ELR (cell line): ENCODE measurements at regions not wholly inside any gene's neighbourhood (a gene's known extent, or its start where the extent isn't known, plus 50 kb on each side); places are given as distances from the start of the nearest gene placed in this dataset.

Experiments used
- DNase-seq: peaks from one replicate; pipeline ENCODE4 v3.0.0-alpha.2; 2015; ENCODE audit warnings: low read depth

DNA sequence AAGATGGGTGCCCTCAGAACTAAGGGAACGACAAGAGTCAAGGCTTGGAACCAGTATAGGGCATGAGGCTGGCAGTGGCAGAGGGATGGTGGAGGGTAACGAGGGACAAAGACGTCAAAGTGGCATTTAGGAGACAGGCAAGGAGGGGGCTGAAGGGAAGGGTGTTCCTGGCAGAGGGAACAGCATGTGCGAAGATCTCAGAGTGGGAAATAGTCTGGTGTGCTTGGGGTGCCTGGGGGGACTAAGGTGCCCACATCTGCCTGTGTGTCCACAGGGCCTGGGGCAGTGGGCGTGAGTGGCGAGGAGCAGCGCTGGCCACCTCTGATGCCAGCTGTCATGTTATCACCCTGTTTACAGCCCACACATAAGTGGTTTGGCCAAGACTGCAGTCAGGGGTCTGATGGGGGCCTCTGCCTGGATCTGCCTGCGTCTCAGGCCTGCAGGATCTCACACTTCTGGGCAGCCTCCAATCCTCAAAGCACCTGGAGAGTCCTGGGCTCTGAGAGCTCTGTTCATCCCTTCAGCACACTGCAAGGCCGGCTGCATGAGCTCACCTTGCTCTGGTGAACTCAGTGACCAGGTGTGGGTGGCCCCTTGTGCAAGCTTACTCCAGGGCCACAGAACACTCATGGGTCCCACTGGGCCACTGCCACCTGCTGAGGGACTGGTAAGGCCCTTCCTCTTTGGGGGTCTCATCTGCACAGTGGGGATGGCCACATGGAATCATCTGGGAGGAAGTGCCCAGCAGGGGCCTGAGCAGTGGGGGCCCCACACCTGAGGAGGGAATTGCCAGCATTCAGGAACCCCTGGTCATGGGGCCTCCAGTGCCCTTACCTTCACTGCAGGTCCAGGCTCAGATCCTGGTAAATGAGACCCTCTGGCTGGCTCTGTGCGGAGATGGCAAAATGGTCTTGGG is 89.7 kb upstream of the SHISAL1 start:
- no peak for DNase-seq

DNA sequence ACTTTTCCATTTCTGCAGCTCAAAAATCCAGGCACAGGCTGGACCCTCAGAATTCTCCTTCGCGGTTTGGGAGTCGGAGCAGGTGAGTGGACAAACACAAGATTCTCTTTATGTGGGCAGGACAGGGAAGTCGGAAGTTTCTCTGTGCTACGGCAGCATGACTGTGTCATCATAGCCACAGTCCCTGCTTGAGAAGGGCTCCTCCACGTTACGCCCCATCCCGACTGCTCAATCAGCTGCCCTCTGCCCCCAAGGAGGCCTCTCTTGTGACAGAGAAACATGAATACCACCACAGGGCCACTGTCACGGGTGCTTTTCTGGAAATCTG is 89.0 kb upstream of the SHISAL1 start:
- DNase-seq, result no peak

DNA sequence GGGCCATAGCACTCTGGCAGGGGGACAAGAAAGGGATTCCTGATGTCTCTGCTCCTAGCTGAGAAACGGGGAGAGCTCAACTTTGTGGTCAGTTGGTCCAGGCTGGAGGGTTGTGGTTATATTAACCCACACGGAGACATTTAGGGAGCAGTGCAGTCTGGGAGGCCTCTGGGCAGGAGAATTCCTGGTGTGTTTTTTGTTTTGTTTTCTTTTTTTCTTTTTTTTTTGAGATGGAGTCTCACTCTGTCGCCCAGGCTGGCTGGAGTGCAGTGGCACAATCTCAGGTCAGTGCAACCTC is 88.0 kb upstream of the SHISAL1 start:
- no peak for DNase-seq

DNA sequence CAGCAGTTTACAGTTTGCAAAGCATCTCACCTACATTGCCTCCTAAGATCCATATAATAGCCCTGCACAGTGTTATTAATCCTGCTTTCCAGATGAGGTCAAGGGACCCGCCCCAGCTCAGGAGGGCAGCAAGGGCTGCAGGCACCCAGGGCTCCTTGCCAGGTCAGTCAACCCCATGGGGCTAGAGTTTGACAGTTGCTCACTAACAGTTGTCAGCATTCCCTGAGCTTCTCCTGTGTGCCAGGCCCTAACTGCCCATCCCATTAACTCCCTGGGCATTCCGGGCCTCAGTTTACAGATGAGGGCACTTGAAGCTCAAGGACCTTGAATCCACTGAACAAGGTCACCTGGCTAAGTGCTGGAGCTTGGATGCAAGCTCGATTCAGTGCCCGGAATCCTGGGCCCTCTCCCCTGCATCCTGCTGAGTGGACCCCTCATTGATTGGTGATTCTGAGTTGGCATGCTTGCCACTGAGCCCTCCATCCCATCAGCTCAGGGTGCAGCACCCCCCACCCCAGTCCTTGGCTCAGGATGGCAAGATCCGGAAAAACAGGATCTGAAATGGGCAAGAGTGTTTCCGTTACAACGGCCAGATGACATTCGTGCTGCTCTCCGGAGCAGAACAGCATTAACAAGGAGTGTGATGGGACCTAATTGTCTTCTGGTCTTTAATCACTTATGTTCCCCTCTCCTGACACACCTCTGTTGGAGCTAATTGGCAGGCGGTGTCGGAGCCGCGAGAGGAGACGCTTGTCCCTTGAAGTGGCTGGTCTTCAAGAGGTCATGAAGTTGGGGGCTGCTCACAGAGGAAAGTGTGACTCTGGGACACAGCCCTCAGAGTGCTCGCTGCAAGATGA is 87.4 kb upstream of the SHISAL1 start:
- no peak for DNase-seq

DNA sequence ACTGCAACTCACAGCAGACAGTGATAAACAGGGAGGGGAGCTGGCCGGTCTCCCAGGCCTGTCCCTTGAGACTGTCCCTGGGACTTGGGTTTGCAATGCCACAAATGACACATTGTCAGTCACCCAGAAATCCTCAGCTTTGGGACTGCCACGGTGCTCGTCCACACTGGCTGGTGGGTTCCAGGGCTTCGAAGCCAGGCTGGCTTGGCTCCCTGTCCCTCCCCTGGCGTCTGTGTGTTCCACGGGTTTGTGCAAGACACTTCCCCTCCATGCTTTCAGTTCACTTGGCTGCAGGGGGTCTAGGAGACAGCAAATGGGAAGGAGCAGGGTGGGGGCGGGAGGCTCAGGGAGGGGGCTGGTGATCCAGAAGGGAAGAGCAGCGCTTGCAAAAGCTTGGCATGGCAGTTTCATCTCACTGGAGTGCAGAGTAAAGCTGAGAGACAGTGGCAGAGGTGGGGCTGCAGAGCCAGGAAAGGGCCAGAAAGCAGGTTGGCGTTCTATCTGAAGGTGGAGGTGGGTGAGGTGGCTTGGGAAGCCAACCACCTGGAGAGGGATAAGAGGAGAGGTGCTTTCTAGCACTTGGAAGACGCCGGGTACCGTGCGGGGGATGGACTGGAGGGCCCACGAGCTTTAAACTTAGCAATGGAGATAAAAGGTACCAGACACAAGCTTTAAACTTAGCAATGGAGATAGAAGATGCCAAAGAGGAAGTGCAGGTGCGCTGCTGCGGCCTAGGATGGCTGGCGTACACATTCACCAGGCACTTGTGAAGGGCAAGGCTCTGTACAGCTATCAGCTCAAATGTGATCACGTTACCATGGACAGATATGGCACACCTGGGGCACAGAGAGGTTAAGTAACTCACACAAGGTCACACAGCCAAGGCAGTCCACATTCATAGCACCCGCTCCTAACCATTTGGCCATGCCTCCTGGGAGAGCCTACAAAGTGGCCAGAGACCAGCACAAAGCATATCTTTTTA is 86.4 kb upstream of the SHISAL1 start:
- DNase-seq, result no peak

DNA sequence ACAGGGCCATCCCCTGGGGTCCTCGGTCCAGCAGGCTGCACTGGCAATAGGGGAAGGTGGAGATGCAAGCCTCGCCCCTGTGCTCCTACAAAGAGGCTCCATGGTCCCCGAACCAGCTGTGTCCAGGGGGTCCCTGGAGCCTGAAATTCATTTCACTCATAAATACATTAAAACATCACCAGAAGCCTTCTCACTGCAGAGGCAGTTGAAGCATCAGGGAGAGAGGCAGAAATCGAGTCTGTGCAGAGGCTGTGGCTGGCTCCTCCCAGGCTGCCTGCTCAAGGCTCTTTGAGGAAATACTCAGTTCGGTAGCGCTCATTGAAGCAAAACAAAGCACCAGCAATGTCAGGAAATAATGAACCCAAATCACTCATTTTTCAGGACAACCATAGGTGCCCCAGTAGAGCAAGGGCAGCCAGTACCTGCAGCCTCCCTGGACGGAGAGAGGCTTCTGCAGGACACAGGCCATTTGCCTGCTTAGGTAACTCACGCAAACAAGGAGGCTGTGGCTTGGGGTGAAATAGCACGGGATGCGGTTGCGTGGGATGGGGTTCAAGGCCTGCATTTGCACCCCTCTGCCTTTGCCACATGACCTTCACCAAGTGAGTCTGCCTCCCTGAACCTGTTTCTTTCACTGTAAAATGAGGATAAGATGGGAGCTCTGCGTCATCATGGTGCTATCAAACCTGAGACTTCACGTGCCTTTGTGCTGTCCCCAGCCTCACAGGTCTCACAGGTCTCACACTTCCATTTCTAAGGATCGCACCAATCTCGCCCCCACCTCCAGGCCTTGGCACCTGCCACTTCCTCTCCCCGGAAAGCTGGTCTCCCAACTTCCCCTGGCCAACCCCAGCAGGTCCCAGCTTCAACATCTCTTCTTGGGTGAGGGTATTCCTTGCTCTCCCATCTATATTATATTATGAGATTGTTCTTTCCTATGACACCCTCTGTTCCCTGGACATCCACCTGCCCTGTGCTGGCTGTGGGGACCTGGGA is 84.3 kb upstream of the SHISAL1 start:
- no peak for DNase-seq

DNA sequence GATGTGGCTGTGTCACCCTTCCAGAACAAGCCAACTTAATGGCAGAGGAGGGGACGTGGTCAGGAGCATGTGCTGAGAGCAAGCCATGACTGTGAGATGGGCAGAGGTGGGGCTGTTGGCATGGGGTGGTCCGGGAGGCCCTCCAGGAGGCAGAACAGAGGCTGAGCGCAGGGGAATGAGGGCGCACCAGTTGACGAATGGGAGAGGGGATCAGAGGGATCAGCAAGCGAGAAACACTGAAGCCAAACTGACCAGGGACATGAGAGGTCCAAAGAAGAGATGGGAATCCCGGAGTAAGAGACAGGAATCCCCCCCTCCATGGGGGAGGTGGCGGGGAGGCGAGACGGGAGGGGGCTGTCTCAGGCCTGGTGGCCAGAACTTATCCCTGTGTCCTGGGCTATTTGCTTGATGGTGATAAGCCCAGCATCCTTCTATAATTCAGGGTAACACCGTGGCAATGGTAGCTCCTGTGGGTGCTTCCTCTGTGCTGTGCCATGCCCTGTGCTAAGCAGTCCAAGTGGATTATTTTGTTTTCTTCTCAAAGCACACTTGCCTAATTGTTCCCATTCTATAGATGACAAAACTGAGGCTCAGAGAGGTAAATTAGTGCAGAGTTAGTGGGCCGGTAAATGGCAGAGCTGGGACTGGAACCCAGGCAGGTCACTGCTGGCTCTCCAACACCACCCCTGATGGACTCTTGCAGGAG is 83.4 kb upstream of the SHISAL1 start:
- no peak for DNase-seq

DNA sequence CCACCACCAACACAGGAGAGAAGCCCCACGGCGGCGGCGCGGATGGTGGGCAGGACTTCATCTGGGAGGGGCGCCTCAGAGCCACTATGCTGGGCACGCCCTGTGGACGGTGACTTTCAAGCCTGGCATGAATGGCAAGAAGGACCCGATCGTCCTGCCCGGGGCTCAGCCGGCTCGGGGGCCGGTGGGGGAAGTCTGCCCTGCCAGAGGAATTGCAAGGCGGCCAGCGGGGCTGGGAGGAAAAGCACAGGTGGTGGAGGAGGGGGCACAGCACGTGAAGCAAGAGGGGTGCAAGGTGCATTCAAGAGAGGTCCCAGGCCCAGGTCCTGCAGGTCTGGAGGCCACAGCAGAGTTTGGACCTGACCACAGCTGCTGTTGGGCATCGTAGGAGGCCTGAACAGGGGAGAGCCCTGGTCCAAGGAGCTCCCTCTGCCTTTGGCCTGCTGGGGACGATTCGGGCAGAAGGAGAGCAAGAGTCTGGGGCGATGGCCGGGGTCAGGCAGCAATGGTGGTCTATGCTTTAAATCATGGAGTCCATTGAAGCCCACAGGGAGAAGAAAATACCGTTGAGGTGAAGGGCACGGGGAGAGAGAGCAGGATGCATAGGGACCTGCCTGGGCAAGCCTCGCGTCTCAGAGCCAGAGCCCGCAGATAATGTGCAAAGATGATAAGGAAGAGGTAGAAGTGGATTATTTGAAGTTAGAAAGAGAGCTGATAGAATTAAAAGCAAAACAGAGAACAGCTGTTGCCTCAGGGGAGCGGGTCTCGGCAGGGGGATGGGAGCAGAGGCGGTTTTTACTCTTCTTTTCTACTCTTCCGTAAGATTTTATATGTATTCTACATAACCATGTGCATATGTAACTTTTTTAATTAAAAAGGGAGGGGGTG is 82.6 kb upstream of the SHISAL1 start:
- DNase-seq, result no peak

DNA sequence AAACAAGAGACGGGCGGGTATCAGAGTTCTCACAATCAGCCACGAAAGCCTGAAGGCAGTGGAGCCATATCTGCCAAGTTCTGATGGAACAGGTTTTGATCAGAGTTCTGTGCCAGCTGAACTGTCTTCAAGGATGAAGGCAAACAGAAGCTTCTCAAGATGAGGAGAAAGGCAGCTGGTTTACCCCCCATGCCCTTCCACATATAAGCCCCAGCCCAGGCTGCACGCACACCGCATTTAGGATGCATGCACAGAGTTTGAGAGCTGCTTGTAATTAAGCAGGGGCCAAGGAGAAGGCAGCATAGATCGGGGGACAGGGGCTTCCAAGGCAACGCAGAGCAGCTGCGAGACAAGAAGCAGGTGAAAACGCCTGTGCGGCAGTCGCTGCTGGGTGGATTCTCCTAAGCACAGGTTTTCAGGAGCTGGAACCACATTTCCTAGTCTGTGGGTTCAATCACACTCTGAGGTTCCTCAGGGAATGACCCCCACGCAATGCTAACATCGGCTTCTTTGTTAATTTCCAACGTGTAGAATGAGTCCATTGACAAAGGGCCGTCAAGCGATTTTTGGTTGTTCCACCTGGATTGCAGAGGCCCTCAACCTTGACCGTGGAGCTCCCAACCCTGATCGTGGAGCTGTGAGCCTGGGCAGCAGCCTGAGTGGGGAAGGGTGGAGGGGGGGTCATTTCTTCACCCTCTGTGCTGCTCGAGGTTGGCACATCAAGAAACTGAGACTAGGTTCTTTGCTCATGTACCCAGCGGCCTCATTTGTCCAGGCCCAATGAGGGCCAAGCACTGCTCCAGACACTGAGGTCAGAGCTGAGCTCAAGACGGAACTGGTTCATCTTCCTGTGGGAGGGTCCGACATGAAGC is 81.7 kb upstream of the SHISAL1 start:
- no peak for DNase-seq

DNA sequence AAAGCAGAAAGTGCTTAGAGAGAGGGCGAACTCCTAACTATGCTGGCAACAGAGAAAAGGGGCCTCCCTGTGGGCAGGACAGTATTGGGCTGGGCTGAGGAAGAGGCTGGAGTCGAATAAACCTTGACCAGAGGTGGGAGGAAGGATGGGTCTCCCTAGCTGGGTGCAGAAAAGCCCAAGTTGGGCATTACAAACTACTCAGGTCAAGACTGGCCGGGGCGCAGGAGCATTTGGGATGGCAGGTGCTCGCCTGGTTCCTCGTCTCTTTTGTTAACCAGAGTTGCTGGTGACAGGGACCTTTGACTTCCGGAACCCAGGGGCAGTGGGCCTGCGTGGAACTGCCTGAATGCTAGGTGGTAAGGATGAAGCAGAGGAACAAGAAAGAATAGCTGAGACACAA is 80.3 kb upstream of the SHISAL1 start:
- DNase-seq, result no peak

DNA sequence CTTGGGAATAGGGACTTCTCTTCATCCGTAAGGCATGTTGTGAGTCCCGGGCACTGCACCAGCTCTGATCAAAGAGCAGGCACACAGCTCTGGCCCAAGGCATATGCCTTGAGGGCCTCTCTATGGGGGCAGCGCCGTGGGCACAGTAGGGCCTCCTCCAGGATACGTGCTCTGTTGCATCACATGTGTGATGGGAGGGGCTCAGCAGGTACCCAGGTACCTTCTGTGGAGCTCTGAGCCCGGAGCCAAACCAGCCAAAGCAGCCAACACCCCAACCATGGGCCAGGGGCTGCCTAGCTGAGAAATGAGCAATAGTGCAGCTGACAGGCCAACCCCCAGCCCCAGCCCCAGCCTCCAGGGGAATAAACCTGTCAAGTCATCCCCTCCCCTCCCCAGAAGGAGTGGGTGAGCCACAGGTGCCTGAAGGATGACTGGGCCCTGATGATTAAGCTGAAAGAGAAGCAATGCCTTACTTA is 79.7 kb upstream of the SHISAL1 start:
- peak; percentile 9 for DNase-seq

DNA sequence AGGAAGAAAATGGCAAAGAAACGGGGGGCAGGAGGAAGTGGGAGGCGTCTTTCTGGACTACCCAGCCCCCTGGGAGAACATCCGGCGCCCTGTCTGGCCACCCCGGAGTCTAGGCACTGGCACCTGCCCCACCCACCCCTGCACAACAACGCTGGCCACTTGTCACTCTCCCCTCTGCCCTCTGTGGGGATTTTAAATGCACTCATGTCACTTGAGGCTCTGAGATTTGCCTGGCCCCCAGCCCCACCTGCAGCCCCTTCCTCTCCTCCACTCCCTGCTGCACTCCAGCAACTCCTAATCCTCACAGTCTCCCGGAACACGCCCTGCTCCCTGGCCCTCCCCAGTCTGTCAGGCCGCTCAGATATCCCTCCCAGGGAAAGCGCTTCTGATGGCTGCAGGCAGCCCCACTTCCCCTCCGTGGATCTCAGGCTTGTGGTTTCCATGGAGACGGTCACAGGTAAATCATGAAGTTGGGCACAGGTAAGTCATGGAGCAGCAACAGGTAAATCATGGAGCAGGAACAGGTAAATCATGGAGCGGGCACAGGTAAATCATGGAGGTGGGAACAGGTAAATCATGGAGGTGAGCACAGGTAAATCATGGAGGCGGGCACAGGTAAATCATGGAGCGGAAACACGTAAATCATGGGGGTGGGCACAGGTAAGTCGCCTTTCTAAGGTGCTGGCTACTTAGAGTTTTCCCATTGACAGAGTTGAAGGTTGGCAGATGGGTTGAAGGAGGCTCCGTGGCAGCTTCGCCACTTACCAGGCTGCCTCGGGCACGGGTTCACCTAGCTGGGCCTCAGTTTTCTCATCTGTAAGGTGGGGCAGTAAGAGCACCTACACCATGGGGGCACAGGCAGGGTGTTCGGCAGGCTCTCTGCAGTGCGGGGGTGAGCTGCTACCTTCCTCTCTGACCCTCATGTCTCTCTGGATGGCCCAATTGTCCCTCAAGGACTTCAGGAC is 79.0 kb upstream of the SHISAL1 start:
- DNase-seq, result no peak

DNA sequence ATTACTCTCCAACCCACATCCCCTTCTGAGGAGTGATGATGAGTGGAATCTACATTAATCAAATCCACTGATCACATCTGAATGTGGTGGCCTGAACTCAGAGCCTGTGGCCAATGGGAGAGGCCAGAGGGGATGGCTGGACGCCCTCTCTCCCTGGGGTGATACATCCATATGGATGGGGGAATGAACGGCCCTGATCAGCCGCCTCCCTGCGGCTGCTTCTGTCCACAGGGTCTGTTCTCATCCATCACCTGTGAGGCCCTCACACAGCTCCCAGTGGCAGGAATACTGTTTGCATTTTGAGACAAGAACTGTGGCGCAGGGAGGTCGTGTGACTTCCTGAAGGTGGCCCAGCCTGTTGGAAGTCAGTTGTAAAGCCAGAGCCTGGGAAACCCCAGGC is 78.3 kb upstream of the SHISAL1 start:
- DNase-seq, result no peak

DNA sequence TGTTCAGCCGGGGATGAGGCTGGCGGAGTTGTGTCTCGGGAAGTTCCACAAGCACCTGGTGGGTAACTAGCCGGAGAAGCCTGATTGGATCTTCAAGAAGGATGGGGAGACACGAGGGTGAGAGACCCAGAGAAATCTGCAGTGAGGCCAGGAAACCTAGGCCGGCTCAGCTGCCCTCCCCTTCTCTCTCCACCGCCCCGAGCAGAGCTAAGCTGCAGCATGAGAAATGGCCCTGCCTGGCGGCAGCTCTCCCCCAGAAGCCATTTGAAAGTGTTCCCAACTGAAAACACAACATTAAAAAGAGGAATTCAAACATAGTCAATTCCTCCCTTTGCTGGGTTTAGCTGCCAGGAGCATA is 77.8 kb upstream of the SHISAL1 start:
- DNase-seq, result no peak

DNA sequence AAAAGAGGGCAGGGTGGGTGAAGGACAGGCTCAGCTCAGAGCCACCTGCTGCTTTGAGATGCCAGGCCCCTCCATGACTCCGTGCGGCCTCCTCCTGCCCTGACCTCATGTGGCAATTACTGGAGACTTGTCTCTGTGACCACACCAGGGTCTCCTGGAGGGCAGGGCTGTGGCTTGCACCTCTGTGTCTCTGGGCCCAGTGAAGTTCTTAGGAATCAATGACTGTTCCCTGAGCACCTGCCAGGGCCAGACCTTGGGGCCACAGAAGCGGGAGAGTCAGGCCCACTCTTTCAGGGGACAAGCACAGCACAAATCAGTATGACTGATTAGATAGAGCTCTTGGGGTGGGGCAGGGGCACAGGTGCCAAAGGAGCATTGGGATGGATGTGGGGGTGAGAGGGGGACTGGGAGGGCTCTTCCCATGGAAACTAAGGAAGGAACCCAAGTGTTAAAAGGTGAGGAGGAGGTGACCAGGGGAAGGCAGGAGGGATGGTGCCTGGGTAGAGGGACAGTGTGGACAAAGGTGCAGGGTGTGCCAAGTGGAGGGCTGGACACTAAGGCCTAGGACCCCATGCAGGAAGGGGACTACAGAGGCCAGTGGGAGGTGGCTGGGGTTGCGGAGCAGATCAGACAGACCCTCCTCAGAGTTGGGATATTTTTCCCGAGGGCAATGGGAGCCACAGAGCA is 77.3 kb upstream of the SHISAL1 start:
- no peak for DNase-seq

DNA sequence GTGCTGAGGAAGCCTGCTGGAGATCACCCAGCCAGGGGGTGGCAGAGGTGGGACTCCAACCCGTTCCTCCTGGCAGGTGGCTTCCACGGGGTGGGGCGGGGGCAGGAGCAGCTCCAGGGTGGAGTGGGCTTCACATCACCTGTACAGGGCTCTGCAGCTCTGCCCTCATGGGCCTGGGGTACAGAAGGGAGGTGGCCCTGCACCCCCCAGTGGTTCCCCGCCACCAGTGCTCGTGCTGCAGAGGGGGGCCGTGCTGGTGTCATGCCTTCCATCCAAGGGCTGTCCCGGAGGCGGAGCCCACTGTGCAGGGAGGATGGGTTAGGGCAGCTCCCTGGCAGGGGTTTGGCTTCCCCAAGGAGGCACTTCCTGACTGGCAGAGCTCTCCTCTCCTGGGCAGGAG is 76.4 kb upstream of the SHISAL1 start:
- DNase-seq, result no peak

DNA sequence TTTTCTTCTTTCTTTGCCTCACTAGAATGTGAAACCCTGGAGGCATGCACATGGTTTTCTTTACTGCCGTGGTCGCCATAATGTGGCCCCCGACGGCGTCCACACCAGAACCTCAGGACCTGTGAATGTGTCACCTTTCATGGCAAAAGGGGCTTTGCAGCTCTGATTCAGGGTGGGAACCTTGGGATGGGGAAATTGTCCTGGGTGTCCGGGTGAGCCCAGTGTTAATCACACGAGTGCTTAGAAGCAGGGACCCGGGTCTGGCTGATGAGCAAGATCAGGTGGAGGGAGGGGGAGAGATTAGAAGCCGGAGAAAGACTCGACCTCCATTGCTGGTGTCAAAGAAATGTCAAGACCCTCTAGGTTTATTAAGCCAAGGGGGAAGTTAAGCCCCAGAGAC is 74.7 kb upstream of the SHISAL1 start:
- DNase-seq, result no peak
